GM12872 (cell line): ENCODE measurements at regions not wholly inside any gene's neighbourhood (a gene's known extent, or its start where the extent isn't known, plus 50 kb on each side); places are given as distances from the start of the nearest gene placed in this dataset.

Source experiments
- CTCF ChIP-seq: IDR thresholded peaks from 3 replicates; pipeline ENCODE4 v1.5.1; 2011; ENCODE audit warnings: low read depth, mild to moderate bottlenecking, low read length, moderate library complexity; ENCODE audit not compliant: insufficient read depth

- TF ChIP-seq CTCF = no peak
Observed at GRCh38 chr21:39020751-39021477, 162.3 kb downstream of the PSMG1 start.

- TF ChIP-seq CTCF = no peak
Observed at GRCh38 chr21:39018730-39019129, 164.5 kb downstream of the PSMG1 start.

GRCh38 chr21:39016740-39017315 lies 166.4 kb downstream of the PSMG1 start:
- TF ChIP-seq CTCF = no peak

- no peak for TF ChIP-seq CTCF
Observed at GRCh38 chr21:39014747-39015146, 168.5 kb downstream of the PSMG1 start.

- TF ChIP-seq CTCF = no peak
Observed at GRCh38 chr21:39012326-39013230, 170.7 kb downstream of the PSMG1 start.

GRCh38 chr21:39011911-39012310 lies 171.3 kb downstream of the PSMG1 start:
- no peak for TF ChIP-seq CTCF
